Sigmoid colon (tissue), 3 donors: ENCODE measurements at regions not wholly inside any gene's neighbourhood (a gene's known extent, or its start where the extent isn't known, plus 50 kb on each side); places are given as distances from the start of the nearest gene placed in this dataset.

Source experiments
- CTCF ChIP-seq, 4 experiments: fragments of 450-650 bp in 3 of 4; fragments of 200-600 bp in 1 of 4; IDR thresholded peaks; one replicate each; pipeline ENCODE4 v1.5.1; 2016 to 2019; ENCODE audit warnings: antibody characterized with exemption in 4 of 4, mild to moderate bottlenecking in 3 of 4, moderate library complexity in 2 of 4
- POLR2A ChIP-seq, 2 donors: fragments of 450-650 bp; IDR thresholded peaks; one replicate each; pipeline ENCODE4 v1.6.1; 2016; ENCODE audit warnings: antibody characterized with exemption in 2 of 2, mild to moderate bottlenecking in 2 of 2, moderate library complexity in 2 of 2

DNA sequence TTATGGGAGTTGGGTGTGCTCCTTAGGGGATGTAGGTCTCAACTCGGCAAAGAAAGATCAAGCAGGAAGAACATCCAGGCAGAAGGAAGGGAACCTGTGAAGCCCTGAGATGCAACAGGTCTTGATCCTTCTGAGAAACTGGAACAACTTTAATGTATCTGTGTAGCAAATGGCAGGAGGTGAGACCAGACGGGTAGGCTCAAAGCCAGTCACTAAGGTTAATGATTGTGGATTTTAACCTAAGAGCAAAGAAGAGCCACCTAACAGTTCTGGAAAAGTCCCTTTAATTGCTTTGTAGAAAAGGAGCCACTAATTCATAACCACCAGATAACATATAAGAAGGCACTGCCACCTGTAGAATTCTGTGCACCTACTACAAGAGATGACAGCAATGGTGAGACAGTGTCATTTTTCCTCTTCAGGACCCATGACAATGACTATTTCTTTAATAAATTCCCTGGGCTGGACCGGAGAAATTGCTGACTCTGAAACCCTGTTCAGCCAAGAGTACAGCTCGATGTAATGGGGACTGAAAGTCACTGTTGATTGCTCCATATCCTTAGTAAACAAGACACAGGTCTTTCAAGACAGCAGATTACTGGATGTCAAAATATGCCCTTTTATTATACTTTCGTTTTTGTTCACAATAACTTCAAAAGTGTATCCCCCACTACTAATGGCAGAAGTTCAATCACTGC, 326.2 kb downstream of the CBLN4 start:
- TF ChIP-seq CTCF (IDR thresholded peaks at IDR 0.05) (no peak), POLR2A (IDR thresholded peaks at IDR 0.05) (no peak)
